Lower leg skin (tissue), 3 donors: ENCODE measurements at regions not wholly inside any gene's neighbourhood (a gene's known extent, or its start where the extent isn't known, plus 50 kb on each side); places are given as distances from the start of the nearest gene placed in this dataset.

Experiments used
- CTCF ChIP-seq, 3 donors: fragments of 450-650 bp; IDR thresholded peaks; one replicate each; pipeline ENCODE4 v1.5.1; 2016; ENCODE audit warnings: antibody characterized with exemption in 3 of 3, mild to moderate bottlenecking in 3 of 3, moderate library complexity in 2 of 3
- POLR2A ChIP-seq, 2 donors: fragments of 450-650 bp; IDR thresholded peaks; one replicate each; pipeline ENCODE4 v1.6.1; 2016 to 2017; ENCODE audit warnings: antibody characterized with exemption in 2 of 2, mild to moderate bottlenecking in 1 of 2, moderate library complexity in 1 of 2

GRCh38 chr7:113268757-113269156 lies 150.4 kb upstream of the SMIM30 start:
- TF ChIP-seq CTCF (IDR thresholded peaks at IDR 0.05) (no peak), POLR2A (IDR thresholded peaks at IDR 0.05) (no peak)
